ENCODE measurements at regions not wholly inside any gene's neighbourhood (a gene's known extent, or its start where the extent isn't known, plus 50 kb on each side); places are given as distances from the start of the nearest gene placed in this dataset.

GRCh38 chr3:5994651-5995050 lies 807.1 kb downstream of the EDEM1 start:
- TF ChIP-seq CTCF (conservative IDR thresholded peaks at IDR 0.05) (no peak), EZH2 (IDR thresholded peaks at IDR 0.05; ENCODE audit: low read depth) (no peak)
